ENCODE measurements at regions not wholly inside any gene's neighbourhood (a gene's known extent, or its start where the extent isn't known, plus 50 kb on each side); places are given as distances from the start of the nearest gene placed in this dataset.

GRCh38 chr18:52077251-52077983 is 262.6 kb upstream of the DCC start:
- no peak overlapping the region for H3K4me3 ChIP-seq (ENCODE audit: low read depth, low read length)
- TF ChIP-seq, protein P1, sequence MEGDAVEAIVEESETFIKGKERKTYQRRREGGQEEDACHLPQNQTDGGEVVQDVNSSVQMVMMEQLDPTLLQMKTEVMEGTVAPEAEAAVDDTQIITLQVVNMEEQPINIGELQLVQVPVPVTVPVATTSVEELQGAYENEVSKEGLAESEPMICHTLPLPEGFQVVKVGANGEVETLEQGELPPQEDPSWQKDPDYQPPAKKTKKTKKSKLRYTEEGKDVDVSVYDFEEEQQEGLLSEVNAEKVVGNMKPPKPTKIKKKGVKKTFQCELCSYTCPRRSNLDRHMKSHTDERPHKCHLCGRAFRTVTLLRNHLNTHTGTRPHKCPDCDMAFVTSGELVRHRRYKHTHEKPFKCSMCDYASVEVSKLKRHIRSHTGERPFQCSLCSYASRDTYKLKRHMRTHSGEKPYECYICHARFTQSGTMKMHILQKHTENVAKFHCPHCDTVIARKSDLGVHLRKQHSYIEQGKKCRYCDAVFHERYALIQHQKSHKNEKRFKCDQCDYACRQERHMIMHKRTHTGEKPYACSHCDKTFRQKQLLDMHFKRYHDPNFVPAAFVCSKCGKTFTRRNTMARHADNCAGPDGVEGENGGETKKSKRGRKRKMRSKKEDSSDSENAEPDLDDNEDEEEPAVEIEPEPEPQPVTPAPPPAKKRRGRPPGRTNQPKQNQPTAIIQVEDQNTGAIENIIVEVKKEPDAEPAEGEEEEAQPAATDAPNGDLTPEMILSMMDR (IDR thresholded peaks at IDR 0.05; ENCODE audit: borderline replicate concordance, insufficient read depth, low read depth, low read length) = no peak

- TF ChIP-seq, protein P1 (IDR thresholded peaks at IDR 0.05; ENCODE audit: borderline replicate concordance, insufficient read depth, low read depth, low read length) = no peak
- no peak overlapping the region for H3K4me3 ChIP-seq (ENCODE audit: low read depth, low read length)
These were observed 257.8 kb upstream of the DCC start for GRCh38 chr18:52082246-52082645.

- H3K4me3 ChIP-seq (ENCODE audit: low read depth, low read length) = no peak overlapping the region
- TF ChIP-seq, protein P1 (IDR thresholded peaks at IDR 0.05; ENCODE audit: borderline replicate concordance, insufficient read depth, low read depth, low read length) = no peak
These were observed 252.9 kb upstream of the DCC start for GRCh38 chr18:52087140-52087539.

DNA sequence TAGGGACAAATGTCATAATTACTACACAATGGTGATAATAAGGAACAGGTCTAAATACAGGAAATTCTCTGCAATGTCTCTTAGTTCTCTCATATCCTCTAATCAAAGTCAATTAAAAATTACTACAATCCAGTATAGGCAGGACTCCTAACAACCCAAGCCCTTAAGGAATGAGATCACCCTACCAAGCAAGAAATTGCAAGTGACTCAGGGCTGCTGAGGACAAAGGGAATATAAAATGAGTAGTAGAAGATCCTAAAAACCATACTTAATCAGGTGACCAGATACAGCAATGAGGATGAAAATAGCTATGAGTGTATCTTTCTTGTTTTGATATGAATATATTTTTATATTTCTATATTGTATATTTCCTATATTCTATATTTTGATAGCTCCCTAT is 250.0 kb upstream of the DCC start:
- TF ChIP-seq, protein P1 (IDR thresholded peaks at IDR 0.05; ENCODE audit: borderline replicate concordance, insufficient read depth, low read depth, low read length) = no peak
- no peak overlapping the region for H3K4me3 ChIP-seq (ENCODE audit: low read depth, low read length)

- no peak overlapping the region for H3K4me3 ChIP-seq (ENCODE audit: low read depth, low read length)
- TF ChIP-seq, protein P1 (IDR thresholded peaks at IDR 0.05; ENCODE audit: borderline replicate concordance, insufficient read depth, low read depth, low read length) = no peak
These were observed 246.8 kb upstream of the DCC start for GRCh38 chr18:52093171-52093570.

DNA sequence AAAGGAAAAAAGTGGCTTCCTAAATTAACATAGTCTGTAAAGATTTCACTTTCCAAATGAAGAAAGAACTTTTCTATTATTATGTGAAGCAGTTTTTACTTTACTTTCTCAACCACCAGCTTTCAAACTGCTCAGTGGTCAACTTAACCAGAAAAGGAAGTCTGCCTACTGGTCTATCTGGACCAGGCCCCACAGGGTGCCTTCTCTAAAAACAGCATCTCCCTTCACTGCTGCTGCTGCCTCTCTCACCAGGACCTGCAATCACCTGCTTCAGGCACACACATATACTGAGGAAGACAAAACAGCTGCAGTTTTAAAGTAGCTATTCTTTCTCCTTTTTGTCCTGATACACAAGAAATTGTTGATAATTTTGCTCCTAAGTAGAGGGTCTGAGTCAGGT is 221.3 kb upstream of the DCC start:
- TF ChIP-seq, protein P1 (IDR thresholded peaks at IDR 0.05; ENCODE audit: borderline replicate concordance, insufficient read depth, low read depth, low read length) = no peak
- H3K4me3 ChIP-seq (ENCODE audit: low read depth, low read length) = no peak overlapping the region

- H3K4me3 ChIP-seq (ENCODE audit: low read depth, low read length) = no peak overlapping the region
- TF ChIP-seq, protein P1 (IDR thresholded peaks at IDR 0.05; ENCODE audit: borderline replicate concordance, insufficient read depth, low read depth, low read length) = no peak
These were observed 209.2 kb upstream of the DCC start for GRCh38 chr18:52130624-52131301.
